ENCODE measurements at regions not wholly inside any gene's neighbourhood (a gene's known extent, or its start where the extent isn't known, plus 50 kb on each side); places are given as distances from the start of the nearest gene placed in this dataset.
A peak's percentile ranks its signal among the peaks of the same experiment; 100 is the strongest.
"Not testable (repeated sequence)": the region's sequence is repeated elsewhere in the genome, so short reads cannot be mapped to it uniquely, and the experiment has no call there.

GRCh38 chr6:125549202-125549884 is 200.1 kb upstream of the HEY2 start:
- no peak for DNase-seq

GRCh38 chr6:125550892-125551291 is 198.5 kb upstream of the HEY2 start:
- no peak for DNase-seq

- no peak for DNase-seq
These were observed 196.6 kb upstream of the HEY2 start for GRCh38 chr6:125552819-125553218.

GRCh38 chr6:125554456-125554855 is 195.0 kb upstream of the HEY2 start:
- DNase-seq, result peak; percentile 28

- DNase-seq, result no peak
These were observed 191.1 kb upstream of the HEY2 start for GRCh38 chr6:125558241-125558843.

GRCh38 chr6:125558907-125559306 is 190.5 kb upstream of the HEY2 start:
- DNase-seq, result no peak

- DNase-seq, result no peak
These were observed 187.3 kb upstream of the HEY2 start for GRCh38 chr6:125562156-125562555.

- no peak for DNase-seq
These were observed 184.5 kb upstream of the HEY2 start for GRCh38 chr6:125564941-125565340.

- DNase-seq, result no peak
These were observed 182.0 kb upstream of the HEY2 start for GRCh38 chr6:125567407-125567806.

- no peak for DNase-seq
These were observed 180.8 kb upstream of the HEY2 start for GRCh38 chr6:125568609-125569008.

GRCh38 chr6:125570526-125570925 is 178.9 kb upstream of the HEY2 start:
- no peak for DNase-seq

GRCh38 chr6:125571207-125571755 is 178.2 kb upstream of the HEY2 start:
- DNase-seq, result no peak

- no peak for DNase-seq
These were observed 174.8 kb upstream of the HEY2 start for GRCh38 chr6:125574604-125575003.

- no peak for DNase-seq
These were observed 172.2 kb upstream of the HEY2 start for GRCh38 chr6:125577124-125577662.

GRCh38 chr6:125584468-125584939 is 164.9 kb upstream of the HEY2 start:
- peak; percentile 22 for DNase-seq

GRCh38 chr6:125585470-125585869 is 164.0 kb upstream of the HEY2 start:
- DNase-seq, result no peak

- DNase-seq, result peak; percentile 42
These were observed 163.4 kb upstream of the HEY2 start for GRCh38 chr6:125586074-125586473.

- DNase-seq, result no peak
These were observed 162.8 kb upstream of the HEY2 start for GRCh38 chr6:125586605-125587004.

GRCh38 chr6:125587666-125588632 is 161.5 kb upstream of the HEY2 start:
- DNase-seq, result peak; percentile 40

GRCh38 chr6:125591796-125592195 is 157.6 kb upstream of the HEY2 start:
- DNase-seq, result not testable (repeated sequence)

- no peak for DNase-seq
These were observed 155.7 kb upstream of the HEY2 start for GRCh38 chr6:125593746-125594145.

- DNase-seq, result no peak
These were observed 153.4 kb upstream of the HEY2 start for GRCh38 chr6:125596020-125596419.
